Hematopoietic multipotent progenitor cell treated with erythropoietin and hydrocortisone succinate and interleukin-3 and kit ligand, for 6 days (in vitro differentiated cells): ENCODE measurements at regions not wholly inside any gene's neighbourhood (a gene's known extent, or its start where the extent isn't known, plus 50 kb on each side); places are given as distances from the start of the nearest gene placed in this dataset.

Experiments
- DNase-seq: peaks from one replicate; pipeline ENCODE4 v3.0.0-alpha.2; 2015

DNA sequence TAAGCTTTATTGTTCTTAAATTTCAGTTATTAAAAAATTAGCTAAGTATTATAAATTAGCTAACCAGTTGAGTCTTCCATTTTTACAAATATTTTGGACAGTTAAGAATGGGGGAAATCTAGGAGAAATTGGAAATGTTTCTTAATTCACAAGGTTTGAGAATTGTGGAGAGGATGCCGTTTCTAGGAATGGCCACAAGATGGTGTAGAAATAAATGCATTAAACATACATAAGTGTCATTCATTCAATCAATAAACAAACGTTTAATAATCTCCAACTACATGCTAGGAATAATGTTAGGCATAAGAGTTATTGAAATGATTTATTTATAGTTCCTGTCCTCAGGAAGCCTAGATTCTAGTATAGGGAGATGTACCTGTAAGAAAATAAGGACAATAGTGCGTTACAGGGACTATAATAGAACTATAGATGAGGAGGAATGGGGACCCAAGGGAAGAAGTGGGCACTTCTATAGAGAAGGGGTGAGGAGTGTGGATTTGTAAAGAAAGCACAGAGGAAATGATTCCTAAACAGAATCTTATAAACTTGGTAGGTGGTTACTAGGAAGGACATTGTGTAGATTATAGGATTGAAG, 195.7 kb upstream of the ANK2 start:
- DNase-seq: no peak

DNA sequence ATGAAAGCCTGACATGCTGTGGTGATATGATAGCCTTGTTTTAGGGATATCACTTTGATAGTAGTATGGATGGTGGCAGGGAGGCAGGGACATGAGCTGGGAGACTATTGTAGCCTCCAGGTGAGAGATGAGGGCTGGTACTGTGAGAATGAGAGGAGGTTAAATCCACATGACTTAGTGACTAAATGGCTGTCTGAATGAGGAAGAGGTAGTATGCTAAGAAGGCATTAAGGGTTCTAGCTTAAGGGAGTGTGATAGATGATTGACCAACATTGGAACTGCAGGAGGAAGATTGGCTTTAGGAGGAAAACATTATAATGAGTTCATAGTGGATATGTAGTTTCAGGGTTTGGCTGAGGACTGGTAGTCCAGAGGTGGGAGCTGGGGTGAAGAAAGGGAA, 195.0 kb upstream of the ANK2 start:
- DNase-seq: no peak

DNA sequence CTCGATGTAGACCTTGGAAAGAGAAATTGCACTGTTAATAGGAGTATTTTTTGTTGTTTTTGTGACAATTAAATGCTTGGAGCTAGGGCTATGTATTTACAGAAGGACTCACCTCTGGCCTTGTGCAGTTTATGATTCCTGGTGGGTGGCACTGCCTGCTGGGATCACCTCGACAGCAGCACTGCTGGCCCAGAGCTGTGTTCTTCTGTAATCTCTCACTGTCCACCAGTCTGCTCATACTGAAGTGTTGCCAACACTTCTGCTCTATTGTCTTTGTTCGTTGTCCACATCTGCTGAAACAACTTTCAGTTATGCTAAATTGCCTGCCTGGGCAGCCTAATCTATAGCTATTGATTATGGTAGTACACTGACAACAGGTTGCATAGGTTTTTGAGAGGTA, 194.4 kb upstream of the ANK2 start:
- no peak for DNase-seq

DNA sequence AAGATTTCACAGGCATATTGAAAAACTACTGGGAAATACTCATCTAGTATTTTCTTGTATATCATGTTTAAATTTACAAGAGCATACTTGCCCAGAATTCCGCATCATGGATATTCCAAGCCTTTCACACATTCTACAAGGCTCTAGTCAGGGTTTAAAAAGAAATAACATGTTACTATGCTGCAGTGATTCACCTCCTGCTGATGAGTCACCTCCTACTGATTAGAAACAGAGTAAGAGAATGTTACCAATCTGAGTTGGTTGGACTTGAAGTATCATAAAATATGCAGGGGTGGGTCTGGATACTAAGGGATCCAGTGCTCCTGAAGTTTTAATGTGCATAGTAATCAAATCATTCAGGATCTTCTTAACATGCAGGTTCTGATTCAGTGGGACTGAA, 192.0 kb upstream of the ANK2 start:
- no peak for DNase-seq

DNA sequence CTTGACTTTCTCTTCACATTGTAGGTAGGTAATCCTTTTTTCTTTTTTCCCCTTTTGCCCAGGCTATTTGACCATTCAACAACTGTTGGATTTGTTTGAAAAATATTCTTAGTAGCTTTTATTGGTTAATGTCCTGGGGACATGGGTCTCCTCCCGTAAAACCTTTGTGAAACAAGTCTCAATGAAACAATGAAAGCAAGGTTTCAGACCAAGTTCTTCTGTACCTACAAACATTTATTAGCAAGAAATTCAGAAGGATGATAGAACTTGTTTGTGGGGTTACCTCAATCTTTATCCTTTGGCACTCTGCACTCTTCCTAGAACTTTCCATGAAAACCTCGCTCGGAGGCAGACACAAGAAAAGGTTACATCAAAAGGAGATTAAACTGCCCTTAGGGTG, 190.7 kb upstream of the ANK2 start:
- no peak for DNase-seq

DNA sequence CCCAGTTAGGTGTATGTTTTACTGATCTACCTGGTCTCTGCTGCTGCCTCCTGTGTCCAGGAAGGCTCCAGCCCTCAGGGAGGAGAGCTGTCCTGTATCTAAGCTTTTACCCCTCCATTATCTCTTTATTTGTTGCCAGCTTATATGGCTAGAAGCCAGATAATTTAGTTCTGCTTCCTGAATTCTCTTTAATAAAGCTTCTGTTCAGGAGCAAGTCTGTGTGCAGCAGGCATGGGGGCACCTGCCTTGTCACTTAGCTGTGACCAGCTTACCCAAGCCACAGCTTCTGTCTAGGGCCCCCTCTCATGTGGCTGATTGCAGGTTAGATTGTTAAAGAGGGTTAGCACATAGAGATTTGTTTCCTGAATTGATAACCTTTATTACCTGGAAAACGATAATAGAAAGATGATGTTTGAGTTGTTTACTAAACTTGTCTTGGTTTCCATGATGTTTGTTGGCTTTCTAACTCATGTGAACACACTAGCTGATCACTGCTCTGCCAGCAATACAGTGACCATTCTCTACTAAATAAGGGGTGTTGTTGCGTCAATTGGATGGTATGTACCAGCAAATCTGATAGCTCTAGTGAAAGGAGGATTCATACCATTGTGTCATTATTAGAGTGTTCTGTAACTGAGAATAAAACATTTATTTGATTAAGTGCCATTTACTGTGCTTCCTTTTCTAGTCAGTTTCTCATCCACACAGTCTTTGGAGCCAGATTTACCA, 189.8 kb upstream of the ANK2 start:
- DNase-seq: no peak

DNA sequence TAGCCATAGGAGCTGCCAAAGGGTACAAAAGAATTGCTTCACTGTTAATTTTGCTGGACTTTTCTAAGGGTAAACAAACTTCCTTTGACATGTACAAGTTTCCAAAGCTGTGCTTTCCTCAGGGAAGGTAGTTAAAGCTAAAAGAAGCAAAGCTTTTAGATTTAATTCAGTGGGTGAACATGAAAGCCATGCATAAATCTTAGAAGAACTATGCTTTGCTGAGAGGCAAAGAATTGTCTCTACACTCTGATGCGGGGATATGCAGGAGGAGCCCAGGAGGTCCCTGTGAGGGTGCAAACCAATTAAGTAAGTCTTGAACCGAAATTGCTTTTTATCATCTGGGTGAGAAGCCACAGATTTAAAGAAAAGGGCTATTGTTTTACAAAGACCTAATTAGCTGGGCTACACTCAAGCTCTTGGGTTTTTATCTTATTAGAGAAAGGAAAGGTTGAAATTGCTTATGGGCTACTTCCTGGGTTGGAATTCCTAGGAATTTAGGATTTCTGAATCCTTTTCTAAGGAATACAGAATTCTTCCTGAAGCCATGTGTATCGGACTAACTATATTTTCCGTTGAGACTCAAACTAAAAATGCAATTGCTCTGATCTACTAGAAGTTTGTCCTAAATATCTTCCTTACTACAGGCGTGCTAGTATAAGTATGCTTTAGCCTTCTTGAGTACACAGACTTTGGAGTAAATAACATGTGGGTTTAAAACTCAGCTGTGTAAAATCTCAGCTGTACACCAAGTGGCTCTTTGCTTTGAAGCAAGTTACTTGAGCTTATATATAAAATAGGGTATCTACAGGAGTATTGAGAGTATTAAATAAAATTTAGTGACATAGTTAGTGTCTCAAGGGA, 188.4 kb upstream of the ANK2 start:
- DNase-seq: no peak

DNA sequence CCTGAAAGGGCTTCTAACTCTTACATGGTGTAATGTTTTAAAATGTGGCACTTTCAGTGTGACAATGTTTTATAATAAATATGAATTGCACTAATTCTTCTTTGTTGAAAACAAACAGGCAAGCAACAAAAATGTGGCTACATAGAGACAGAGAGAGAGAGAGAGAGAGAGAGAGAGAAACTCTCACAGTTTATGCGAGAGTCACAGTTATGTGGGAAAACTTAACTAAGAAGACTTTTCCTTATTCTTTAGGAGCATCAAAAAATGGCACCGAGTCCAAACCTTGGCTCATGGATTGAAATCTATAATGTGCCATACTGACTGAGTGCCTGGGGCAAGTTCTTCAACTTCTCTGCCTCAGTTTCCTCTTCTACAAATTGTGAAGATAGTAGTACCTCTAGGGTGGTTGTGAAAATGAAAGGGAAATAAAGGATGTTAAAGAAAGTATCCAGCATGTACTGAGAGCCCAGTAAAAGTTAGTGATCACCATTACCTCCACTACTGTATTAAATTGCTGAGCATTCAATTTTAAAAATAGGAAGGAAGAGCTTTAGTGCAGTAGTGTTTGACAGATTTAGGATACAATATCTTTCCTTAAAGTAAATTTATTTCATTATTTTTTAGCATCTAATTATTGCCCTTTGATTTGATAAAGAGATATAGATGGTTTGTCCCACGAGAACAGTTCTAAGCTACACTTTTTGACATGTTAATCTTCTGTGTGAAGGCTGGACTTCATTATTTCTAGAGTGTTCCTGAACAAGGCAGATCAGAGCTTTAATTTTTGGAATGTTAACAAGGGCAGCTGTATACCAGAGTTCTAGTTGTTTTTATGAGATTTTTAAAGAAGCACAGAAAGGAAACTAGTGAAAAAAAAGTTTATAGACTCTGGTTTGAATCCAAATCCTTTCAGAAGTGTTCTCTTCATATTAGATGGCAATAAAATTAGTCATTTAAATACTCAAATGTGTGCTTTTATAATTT, 187.5 kb upstream of the ANK2 start:
- no peak for DNase-seq

DNA sequence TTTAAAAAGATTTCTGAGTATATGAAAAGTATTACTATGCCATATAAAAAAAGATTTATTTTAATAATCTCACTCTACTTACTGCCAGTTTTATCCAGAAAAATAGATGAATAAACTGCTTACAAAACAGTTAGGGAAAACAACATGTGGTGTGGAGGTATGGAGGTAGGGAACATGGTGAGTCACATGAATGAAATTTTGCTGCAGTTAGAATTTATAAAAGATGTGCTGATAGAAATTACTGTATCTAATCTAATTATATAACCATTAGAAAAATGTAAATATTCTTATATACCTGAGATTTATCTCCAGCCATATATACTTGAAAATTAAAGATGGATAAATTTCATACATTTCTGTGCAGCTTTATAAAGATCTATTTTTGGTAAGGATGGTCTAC, 184.0 kb upstream of the ANK2 start:
- DNase-seq: no peak

DNA sequence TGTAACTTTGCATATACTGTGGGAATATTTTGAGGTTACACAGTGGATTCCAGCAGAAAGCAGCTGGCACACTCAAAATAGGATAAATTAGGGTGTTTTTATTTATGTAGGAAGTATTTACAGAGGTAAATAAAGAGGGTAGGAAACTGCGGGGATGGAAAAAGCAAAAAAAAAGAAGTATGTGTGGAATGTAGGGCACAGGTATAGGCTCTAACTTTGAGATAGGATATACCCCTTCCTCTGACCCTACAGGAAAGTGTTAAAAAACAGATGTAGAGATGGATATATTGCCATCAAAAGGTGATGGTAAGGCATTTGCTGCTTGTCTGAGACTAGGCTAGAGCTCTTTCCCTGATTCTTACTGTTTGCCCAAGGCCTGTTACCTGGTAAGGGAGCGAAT, 173.1 kb upstream of the ANK2 start:
- no peak for DNase-seq

DNA sequence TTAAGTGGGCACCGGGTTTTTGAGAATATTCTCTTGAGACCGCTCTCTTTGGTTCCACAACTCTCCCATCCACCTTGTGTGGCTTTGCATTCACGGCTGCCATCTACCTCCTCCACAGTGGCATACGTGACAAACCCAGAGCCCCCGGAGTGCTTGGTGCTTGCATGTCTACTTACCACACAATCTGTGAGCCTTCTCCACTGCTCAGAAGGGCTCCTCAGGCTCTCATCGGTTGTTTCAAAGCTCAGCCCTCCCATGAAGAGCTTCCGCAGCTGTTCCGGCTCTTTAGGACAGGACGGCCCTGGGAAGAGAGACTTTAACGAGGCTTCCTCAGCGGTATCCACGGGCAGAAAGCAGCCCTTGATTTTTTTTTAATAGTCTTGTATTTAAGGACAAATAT, 167.6 kb upstream of the ANK2 start:
- no peak for DNase-seq

DNA sequence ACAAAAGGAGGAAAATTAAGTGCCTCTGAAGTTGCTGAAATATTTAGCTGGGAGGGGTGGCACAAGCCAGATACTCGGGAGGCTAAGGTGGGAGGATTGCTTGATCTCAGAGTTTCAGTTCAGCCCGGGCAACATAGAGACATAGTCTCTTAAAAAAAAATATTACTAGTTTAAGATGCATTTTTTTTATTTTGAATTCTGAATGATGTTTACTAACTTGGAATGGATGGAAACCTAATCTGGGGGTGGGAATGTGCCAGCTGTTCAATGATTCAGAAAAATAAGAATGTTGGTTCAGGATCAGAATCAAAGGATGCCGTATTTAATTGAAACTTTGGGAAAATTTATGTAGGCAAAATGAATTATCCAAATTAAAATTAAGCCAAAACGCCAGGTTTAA, 167.2 kb upstream of the ANK2 start:
- DNase-seq: no peak

DNA sequence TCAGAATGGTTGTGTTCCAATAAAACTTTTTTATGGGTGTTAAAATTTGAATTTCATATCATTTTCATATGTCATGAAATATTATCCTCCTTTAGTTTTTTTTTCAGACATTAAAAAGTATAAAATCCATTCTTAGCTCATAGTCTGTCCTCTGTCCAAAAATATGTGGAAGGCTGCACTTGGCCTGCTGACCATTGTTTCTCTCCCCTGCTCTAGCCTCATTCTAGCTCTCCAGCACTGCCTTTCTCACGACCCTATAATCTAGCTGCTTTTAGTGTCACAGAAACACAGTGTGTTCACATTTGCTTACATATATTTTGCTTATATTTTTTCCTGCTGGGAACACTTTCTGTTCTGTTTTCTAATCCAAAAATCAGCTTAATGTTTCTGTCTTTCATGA, 165.0 kb upstream of the ANK2 start:
- no peak for DNase-seq

DNA sequence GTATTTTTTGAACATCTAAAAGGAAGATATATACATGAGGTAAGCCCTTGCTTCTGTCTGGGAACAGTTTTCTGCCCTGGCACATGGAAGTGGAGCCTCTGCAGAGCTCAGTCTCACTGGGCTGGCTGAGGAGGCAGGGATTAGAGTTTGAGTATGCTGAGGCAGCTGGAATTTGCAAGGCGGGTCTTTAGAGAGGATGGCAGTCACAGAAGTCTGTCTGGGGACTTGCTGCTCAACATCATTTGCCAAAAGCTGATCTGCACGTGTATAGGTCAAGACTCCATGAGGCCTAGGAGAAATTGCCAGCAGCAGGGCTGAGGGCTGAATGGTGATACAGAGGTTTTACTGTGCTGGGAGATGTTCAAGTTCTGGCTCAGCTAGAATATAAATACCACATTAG, 163.6 kb upstream of the ANK2 start:
- DNase-seq: no peak

DNA sequence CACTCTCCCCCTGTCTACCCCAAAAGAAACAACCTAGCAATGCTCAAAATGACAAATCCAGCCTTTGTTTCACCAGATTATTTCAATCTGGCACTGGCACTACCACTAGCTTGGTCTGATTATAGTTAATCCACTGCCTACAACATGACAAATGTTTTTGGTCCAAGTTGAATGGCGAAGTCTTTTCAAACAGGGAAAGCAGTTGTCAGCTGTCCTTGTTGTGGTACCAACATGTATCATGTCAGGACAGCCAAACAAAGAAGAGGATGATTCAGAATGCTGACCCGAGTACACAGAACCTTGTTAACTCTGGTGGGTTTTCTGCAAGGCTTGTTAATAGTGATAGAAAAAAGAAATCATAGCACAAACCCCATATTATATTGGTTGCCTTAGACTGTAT, 160.8 kb upstream of the ANK2 start:
- no peak for DNase-seq

DNA sequence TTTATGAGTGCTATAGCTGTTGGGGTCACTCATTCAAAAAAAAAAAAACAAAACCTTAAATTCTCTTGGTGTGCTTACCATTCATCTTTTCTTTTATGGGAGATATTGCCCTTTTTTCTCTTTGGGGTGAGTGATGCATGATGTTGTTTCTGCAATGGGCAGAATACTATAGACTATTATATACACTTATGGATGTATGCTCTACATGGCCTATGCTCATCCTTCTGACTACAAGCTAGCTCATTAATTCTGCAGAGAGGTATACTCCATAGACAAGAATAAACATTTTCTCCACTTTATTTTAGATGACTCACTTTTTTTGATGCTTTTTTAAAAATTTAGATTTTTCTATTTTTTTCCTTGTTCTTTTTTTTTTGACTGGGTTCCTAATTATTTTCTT, 160.3 kb upstream of the ANK2 start:
- DNase-seq: no peak

DNA sequence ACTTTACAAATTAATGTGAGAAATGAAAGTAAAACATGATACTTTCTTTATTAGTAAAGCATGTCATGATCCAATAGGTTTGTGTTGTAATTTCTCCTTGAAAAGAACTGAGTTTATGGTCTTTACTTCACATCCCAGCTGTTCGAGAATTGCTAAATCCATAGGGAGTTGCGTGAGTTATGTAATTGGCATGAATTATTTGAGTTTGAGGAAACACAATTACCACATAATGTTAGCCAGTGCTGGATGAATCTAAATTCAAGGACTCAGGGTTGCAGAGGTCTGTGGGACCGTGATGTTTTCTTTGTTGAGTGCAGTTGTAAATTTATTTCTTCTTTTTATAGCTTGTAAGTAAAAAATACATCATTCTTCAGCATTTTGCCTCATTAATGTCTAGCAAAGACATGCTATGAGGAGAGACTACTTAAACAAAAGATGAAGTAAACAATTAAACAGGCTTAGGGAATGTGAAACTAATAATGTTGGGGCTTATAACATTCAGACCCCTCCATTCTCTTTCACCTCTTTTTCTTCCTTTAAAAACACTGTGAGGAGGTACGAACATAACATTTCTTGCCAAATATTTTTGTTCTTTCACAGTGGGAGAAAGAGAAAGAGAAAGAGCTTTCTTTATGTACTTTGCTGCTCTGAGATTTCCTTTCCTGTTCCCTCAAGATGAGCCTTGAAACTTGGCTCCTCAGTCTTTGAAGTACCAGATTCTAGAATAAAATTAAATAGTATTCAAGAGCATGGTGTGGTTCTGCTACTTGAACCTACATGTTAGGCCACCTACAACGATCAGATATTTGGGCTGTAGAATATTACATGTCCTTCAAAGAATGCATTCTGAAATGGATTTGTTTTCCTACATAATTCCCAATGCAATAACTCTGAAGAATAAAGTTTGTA, 159.6 kb upstream of the ANK2 start:
- DNase-seq: no peak

DNA sequence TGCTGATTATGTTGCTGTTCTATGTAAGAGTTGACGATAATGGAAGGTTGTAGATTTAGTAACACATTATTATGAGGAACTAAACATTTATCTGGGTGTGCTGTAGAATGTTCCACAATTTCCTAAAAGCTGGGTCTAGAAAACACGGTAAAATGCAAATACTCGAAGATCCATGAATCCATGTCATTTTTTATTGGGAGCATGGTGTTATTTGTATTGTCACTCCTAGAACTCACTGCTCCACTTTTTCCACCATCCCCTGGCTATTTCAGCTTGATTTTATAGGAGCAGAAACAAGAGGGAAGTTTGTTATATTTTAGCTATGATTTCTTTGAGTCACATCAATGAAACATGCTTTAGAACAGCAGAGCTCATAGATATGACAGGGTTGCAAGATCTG, 155.0 kb upstream of the ANK2 start:
- DNase-seq: no peak

DNA sequence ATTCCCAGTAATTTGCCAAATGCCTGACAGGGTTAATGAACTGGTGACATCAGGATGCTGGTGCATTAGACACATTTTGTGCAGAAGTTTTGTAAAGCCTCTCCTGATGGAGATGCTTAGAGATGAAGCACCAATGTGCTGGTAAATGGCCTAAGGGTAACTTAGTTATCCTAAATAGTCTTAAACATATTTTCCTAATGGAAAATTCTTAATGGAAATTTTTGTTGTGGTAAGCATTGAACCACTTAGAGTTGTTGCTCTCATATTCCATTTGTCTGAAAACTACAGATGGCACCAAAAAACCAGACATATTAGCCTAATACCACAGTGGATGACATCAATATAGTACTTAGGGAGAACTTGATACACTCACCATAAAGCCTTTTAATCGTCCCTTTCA, 154.5 kb upstream of the ANK2 start:
- DNase-seq: no peak

DNA sequence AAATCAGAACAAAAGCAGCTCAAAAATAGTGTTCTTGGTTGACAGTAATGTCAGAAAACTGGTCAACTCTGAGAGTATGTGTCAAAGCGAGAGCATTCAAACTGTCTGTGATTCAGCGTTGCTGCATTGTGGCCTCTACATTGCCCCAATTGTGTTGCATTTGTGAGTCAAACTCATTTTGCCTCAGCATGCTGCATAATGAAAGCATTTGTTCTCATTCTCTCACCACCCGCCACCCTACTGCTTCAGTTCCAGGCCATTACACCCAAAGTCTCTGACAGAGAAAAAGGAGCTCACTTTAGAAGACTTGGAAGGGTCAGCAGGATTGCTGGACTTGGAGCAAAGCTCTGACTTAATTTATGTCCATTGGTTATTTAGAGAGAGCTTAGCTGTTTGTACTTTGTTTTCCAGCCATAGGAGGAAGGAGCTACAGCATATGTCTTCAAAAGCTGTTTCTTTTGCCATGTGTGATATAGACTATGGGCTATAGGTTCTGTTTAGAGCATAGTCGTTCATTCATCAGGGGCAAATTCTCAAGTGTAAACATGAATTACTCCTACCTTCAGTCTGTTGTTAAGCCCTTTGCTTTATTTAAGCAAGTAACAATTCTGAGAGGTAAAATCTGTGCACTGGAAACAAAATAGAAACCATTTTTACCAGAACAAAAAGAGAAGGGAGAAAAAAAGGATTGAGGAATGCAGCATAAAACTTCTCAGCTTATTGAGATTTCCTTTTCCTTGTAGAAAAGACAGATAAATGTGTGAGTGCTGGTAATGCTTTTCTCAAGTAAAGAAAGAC, 153.4 kb upstream of the ANK2 start:
- DNase-seq: no peak

DNA sequence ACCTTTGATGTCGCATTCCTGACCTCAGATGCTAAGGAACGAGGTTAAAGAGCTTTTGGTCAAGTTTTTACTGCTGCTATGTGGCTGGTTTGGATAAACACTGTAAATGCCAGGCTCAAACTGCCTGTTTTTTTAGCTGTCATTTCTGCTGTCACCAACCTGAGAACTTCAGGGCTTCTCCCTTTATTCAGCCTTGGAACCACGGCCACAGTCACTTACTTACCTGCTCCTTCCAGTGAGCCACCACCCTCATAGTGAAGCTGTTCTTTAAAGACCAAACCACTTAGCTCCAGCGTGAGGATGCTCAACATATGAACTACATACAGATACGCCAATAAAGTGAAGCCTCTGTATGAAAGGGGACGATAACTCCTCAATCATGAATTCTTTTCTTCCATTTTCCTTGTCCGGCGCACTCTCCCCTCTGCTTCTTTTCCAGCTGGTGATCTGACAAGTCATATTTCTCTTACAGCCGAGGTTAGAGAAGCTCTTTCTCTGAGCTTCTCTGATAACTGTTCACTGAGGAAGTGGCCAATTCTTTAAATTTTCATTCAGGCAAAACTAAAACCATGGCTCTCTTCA, 152.8 kb upstream of the ANK2 start:
- DNase-seq: no peak
